PC-3 (cell line): ENCODE measurements at regions not wholly inside any gene's neighbourhood (a gene's known extent, or its start where the extent isn't known, plus 50 kb on each side); places are given as distances from the start of the nearest gene placed in this dataset.
"Not testable (repeated sequence)": the region's sequence is repeated elsewhere in the genome, so short reads cannot be mapped to it uniquely, and the experiment has no call there.

Source experiments
- ATAC-seq: fragments of 200-7000 bp; cut with Tn5 transposase; 2 replicates; pipeline ENCODE4 v1.9.1; 2020; ENCODE audit warnings: mild to moderate bottlenecking, moderate library complexity
- BruUV-seq: library from RNA; stranded (reverse); fragments of 400-500 nt; replicated peaks from 2 replicates; lab custom pipeline; 2021; lab: Mats Ljungman, UMichigan
- CTCF ChIA-PET: fragments of 300-600 bp; sonication (Branson Sonifier 250); formaldehyde crosslinking; loops from one replicate; lab custom pipeline; 2022; ENCODE audit warnings: antibody characterized with exemption; lab: Charles Lee
- POLR2A ChIA-PET: fragments of 300-600 bp; sonication (Branson Sonifier 250); formaldehyde crosslinking; loops from one replicate; lab custom pipeline; 2022; ENCODE audit warnings: antibody characterized with exemption; ENCODE audit not compliant: unreplicated experiment; lab: Charles Lee
- DNase-seq: peaks from one replicate; pipeline ENCODE4 v3.0.0-alpha.2; 2015
- H2AFZ ChIP-seq: fragments of 300-600 bp; sonication (generic); 2 replicates; pipeline ENCODE4 v1.6.0; 2016; ENCODE audit warnings: antibody characterized with exemption, low read length
- H3F3A ChIP-seq: fragments of 300-600 bp; sonication (generic); one replicate; pipeline ENCODE4 v1.6.0; 2017; ENCODE audit warnings: antibody characterized with exemption, low read length, control low read depth, mild to moderate bottlenecking; ENCODE audit not compliant: unreplicated experiment
- H3K27ac ChIP-seq: fragments of 300-600 bp; sonication (generic); 2 replicates; pipeline ENCODE4 v1.5.1; 2016; ENCODE audit warnings: mild to moderate bottlenecking, low read length
- H3K27me3 ChIP-seq: fragments of 300-600 bp; sonication (generic); 2 replicates; pipeline ENCODE4 v1.6.1; 2016; ENCODE audit warnings: low read length, mixed read lengths
- H3K36me3 ChIP-seq: fragments of 300-600 bp; sonication (generic); 2 replicates; pipeline ENCODE4 v1.6.1; 2016; ENCODE audit warnings: low read depth, mixed run types, low read length, mixed read lengths
- H3K4me1 ChIP-seq: fragments of 300-600 bp; sonication (generic); 2 replicates; pipeline ENCODE4 v1.5.1; 2016; ENCODE audit warnings: low read length; ENCODE audit not compliant: insufficient read depth
- H3K4me2 ChIP-seq: fragments of 300-600 bp; sonication (generic); 2 replicates; pipeline ENCODE4 v1.6.0; 2016; ENCODE audit warnings: low read length
- H3K4me3 ChIP-seq: fragments of 300-600 bp; sonication (generic); 2 replicates; pipeline ENCODE4 v1.5.1; 2016; ENCODE audit warnings: mild to moderate bottlenecking, low read length, mixed read lengths
- H3K79me2 ChIP-seq: fragments of 300-600 bp; sonication (generic); 2 replicates; pipeline ENCODE4 v1.6.1; 2017; ENCODE audit warnings: low read length, mixed read lengths
- H3K9ac ChIP-seq: fragments of 300-600 bp; sonication (generic); 2 replicates; pipeline ENCODE4 v1.6.0; 2016; ENCODE audit warnings: mild to moderate bottlenecking, low read length
- H3K9me2 ChIP-seq: fragments of 300-600 bp; sonication (generic); replicated peaks from 2 replicates; pipeline ENCODE4 v1.6.1; 2016; ENCODE audit warnings: mixed run types, low read length, mixed read lengths
- H3K9me3 ChIP-seq: fragments of 300-600 bp; sonication (generic); 2 replicates; pipeline ENCODE4 v1.6.1; 2016; ENCODE audit warnings: low read length, mixed read lengths
- H4K20me1 ChIP-seq: fragments of 300-600 bp; sonication (generic); 2 replicates; pipeline ENCODE4 v1.6.1; 2016; ENCODE audit warnings: low read length, mixed read lengths
- EZH2 ChIP-seq: fragments of 300-600 bp; sonication (generic); IDR thresholded peaks from one replicate; pipeline ENCODE4 v1.6.1; 2017; ENCODE audit warnings: antibody characterized with exemption, mild to moderate bottlenecking, low read length; ENCODE audit not compliant: unreplicated experiment
- EZH2phosphoT487 ChIP-seq: fragments of 300-600 bp; sonication (generic); IDR thresholded peaks from 2 replicates; pipeline ENCODE4 v1.6.1; 2018; ENCODE audit warnings: mild to moderate bottlenecking, antibody characterized with exemption, low read length, borderline replicate concordance
- intact Hi-C: fragments of 100-400 bp; cut with micrococcal nuclease; formaldehyde crosslinking; loops from 2 replicates; pipeline ENCODE4 v1.9.0; 2023
- TF ChIP-seq, protein P1 (sequence below): fragments of 300-600 bp; sonication (generic); conservative IDR thresholded peaks from 2 replicates; pipeline ENCODE4 v1.5.1; 2017; ENCODE audit warnings: antibody characterized with exemption, low read depth, mild to moderate bottlenecking, low read length

DNA sequence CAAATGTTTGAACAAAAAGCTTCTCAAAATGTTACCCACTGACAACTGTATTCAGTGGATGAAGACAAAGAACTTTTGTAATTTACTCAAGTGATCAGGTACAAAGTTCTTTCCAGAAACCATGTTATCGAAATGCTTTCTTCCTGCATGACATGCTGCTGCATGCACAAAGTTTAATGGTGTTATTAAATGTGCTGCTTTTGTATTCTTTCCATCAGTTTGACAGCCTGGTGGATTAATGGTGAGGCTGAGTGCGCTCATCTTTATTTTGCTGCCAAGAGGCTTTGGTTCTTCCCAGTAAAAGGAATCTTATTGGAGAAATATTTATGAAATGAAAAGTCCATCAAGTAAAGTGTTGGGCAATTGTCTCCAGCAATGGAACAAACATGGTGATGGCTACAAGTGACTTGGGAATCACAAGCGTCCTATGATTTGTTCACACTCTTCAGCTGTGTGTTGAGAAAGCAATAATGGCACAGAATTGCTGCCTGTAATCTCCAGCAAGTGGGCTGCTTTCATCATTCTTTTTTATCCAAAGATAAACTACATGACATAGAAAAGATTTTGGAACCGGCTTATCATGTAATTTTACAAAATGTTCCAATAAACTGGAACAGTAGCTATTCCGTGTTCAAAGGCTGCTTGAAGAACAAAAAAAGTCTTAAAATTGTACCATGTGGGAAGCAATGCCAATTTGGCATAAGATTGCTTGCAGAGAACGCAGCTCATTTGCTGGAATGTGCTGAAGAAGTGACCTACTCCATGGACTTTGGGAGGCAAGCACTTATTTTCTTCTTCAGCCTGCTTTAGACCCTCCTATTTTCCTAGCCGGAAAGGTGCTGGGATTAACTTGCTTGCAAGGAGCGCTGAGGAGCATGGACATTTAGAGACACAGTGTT, 153.1 kb downstream of the HSD17B3 start:
- POLR2A ChIA-PET = no interaction called here
- Histone ChIP-seq H3K9me2 (no peaks in the 10 kb centered on the region), H3K36me3 (no peaks in the 10 kb centered on the region), H3K9me3 (no peaks in the 10 kb centered on the region), H2AFZ (no peak overlapping the region), H3K4me3 (no peak overlapping the region), H3K9ac (no peak overlapping the region), H4K20me1 (no peaks in the 10 kb centered on the region), H3K27ac (no peak overlapping the region), H3K4me2 (no peak overlapping the region), H3K4me1 (no peaks in the 10 kb centered on the region), H3K27me3 (peaks cover 18% of the 10 kb centered on the region), H3K79me2 (no peaks in the 10 kb centered on the region), H3F3A (no peaks in the 10 kb centered on the region)
- CTCF ChIA-PET = no interaction called here
- no peak for DNase-seq
- intact Hi-C loops = no loop called here
- no peak for ATAC-seq
- TF ChIP-seq, protein P1, sequence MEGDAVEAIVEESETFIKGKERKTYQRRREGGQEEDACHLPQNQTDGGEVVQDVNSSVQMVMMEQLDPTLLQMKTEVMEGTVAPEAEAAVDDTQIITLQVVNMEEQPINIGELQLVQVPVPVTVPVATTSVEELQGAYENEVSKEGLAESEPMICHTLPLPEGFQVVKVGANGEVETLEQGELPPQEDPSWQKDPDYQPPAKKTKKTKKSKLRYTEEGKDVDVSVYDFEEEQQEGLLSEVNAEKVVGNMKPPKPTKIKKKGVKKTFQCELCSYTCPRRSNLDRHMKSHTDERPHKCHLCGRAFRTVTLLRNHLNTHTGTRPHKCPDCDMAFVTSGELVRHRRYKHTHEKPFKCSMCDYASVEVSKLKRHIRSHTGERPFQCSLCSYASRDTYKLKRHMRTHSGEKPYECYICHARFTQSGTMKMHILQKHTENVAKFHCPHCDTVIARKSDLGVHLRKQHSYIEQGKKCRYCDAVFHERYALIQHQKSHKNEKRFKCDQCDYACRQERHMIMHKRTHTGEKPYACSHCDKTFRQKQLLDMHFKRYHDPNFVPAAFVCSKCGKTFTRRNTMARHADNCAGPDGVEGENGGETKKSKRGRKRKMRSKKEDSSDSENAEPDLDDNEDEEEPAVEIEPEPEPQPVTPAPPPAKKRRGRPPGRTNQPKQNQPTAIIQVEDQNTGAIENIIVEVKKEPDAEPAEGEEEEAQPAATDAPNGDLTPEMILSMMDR = no peak
- TF ChIP-seq EZH2 = no peak
- no peak for TF ChIP-seq EZH2phosphoT487
- no TSS peak for BruUV-seq

DNA sequence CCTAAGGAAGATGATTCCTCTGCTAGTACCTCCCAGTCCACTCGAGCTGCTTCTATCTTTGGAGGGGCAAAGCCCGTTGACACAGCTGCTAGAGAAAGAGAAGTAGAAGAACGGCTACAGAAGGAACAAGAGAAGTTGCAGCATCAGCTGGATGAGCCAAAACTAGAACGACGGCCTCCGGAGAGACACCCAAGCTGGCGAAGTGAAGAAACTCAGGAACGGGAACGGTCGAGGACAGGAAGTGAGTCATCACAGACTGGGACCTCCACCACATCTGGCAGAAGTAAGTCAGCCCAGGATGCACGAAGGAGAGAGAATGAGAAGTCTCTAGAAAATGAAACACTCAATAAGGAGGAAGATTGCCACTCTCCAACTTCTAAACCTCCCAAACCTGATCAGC, 154.9 kb downstream of the HSD17B3 start:
- H3K9me2 ChIP-seq, H3K27ac ChIP-seq, H3K4me3 ChIP-seq, POLR2A ChIA-PET, BruUV-seq, H3K4me2 ChIP-seq, H2AFZ ChIP-seq, H3F3A ChIP-seq, H3K36me3 ChIP-seq, H3K9me3 ChIP-seq, CTCF ChIA-PET, H3K4me1 ChIP-seq, H4K20me1 ChIP-seq, H3K79me2 ChIP-seq, intact Hi-C loops, DNase-seq, H3K9ac ChIP-seq, ATAC-seq: not testable (repeated sequence)
- H3K27me3 ChIP-seq = peaks cover 33% of the 10 kb centered on the region

DNA sequence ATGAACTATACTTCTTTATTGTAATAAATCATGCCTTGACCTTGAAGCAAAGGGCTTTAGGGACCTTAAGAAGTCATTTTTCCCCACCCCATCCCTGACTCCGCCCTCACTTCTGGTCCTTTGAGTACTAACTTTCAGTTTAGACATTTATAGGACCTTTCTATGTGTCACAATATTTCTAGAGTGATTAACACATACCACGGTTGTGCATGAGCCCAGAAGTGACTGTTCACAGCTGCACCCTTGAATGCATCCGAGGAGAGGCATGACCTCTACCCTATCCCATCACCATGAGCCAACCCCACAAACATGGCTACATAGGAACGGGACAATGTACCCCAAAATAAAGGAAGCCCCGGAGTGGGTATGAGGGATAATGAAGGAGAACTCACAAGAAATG, 160.3 kb downstream of the HSD17B3 start:
- Histone ChIP-seq H3K9me3 (no peaks in the 10 kb centered on the region), H3K36me3 (no peaks in the 10 kb centered on the region), H3K4me2 (no peak overlapping the region), H2AFZ (no peak overlapping the region), H3K27me3 (0 out of 2 replicates have a peak, but pooled peaks cover 17% of the 10 kb centered on the region), H3K9ac (no peak overlapping the region), H3K4me3 (no peak overlapping the region), H3K79me2 (no peaks in the 10 kb centered on the region), H3F3A (no peaks in the 10 kb centered on the region), H3K27ac (no peak overlapping the region), H3K4me1 (no peaks in the 10 kb centered on the region; the same call in 1 of the 2 replicates), H4K20me1 (no peaks in the 10 kb centered on the region), H3K9me2 (no peaks in the 10 kb centered on the region)
- no peak for DNase-seq
- intact Hi-C loops = no loop called here
- TF ChIP-seq EZH2 (no peak), EZH2phosphoT487 (no peak)
- TF ChIP-seq, protein P1 = no peak
- ChIA-PET CTCF (no interaction called here), POLR2A (no interaction called here)
- no TSS peak for BruUV-seq
- no peak for ATAC-seq
